HG02763 (cell line): ENCODE measurements at regions not wholly inside any gene's neighbourhood (a gene's known extent, or its start where the extent isn't known, plus 50 kb on each side); places are given as distances from the start of the nearest gene placed in this dataset.

ENCODE experiments used
- ATAC-seq: cut with Tn5 transposase; IDR thresholded peaks from one replicate; pipeline ENCODE4 v1.9.1; 2021; ENCODE audit warnings: mild to moderate bottlenecking, moderate library complexity; ENCODE audit not compliant: unreplicated experiment

DNA sequence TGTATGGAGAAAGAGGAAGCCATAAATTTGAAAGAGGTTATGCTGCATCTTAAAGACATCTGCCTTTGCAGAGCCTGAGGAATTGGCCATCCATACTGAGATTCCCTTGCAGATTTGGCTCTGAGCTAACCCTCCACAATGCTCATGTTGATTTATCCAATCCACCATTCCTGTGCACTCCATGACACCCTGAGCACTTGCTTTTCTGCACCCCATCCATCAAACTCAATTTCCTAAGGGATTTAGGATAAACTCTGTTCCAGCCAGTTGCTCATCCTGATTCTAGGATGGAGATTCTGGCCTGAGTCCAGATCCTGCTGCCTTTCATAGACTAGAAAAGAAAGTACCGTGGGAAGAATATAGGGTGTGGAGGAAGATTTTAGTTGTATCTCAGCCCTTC, 379.2 kb upstream of the LARGE1 start:
- no peak for ATAC-seq

GRCh38 chr22:34301569-34301968, 381.3 kb upstream of the LARGE1 start:
- no peak for ATAC-seq

DNA sequence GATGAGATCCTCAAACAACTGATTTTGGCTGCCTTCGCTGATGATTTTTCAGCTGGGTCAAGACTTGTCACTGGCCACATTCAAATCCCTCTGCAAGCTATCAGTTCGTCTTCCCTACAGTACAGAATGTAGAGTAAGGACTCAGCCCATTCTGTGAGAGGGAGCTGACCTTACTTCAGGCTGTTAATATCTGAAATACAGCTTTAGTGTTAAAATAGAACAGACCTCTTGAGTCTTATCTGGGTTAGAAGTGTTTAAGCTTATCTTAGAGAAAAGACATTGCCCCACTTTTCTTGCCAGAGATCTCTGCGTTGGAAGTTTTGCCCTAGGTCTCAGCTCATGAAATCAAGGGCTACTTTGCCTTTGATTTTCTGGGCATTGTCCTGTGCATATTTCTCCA, 383.4 kb upstream of the LARGE1 start:
- ATAC-seq: no peak

- no peak for ATAC-seq
Measured at GRCh38 chr22:34306361-34306760, 386.1 kb upstream of the LARGE1 start.

- no peak for ATAC-seq
Measured at GRCh38 chr22:34308101-34308500, 387.8 kb upstream of the LARGE1 start.

- no peak for ATAC-seq
Measured at GRCh38 chr22:34319346-34319745, 399.1 kb upstream of the LARGE1 start.

- no peak for ATAC-seq
Measured at GRCh38 chr22:34324763-34325162, 404.5 kb upstream of the LARGE1 start.

DNA sequence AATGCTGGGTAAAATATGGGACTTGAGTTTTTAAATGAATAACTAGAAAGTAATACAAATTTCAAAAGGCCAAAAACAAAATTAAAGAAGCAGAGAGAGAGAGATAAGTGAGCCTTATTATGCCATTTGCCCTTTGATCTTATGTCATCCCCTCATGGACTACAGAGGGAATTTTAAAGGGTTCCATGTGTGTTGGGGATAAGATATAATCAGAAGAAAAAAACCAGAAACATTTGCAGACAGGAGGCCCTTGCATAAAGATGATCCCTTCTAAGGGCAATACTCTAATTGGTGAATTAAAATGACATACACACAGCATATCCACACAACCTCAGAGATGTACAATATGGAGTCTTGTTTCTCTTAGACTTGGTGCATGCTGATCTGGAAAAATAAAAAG, 406.6 kb upstream of the LARGE1 start:
- ATAC-seq: no peak

DNA sequence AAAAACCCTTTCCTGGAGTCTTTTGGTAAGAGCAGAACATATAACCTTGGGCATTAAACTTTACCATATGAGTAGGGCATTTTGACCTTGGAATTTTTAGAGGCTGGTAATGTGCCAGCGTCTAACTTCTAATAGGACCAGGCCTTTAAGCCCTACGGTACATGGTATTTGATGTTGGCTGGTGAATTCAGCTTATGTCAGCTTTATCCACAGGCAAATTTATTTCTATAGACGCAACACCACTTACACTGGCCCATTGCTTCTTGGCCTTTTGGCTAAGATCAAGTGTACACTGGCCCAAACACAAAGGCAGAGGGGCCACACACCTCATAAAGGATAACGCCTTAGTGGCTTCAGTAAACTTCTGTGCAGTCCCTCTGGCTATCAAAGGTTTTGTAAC, 410.2 kb upstream of the LARGE1 start:
- no peak for ATAC-seq

DNA sequence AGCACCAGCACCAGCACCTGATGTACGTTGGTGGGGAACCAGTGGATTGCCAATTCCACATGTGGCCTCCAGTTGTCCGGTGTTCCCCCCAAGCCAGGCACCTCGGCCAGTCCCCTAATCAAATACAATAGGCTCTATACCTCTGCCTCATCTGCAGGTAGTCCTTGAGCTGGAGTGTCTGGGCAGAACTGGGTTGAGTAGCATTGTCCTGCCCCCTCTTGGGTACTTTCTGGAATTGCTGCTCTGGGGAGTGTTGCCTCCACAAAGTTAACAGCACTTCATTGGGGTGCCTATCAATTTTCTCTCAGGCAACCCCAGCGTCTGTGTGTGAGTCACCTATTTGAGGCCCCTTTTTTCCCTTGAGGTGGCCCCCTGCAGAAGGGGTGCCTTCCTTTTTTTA, 413.0 kb upstream of the LARGE1 start:
- no peak for ATAC-seq

DNA sequence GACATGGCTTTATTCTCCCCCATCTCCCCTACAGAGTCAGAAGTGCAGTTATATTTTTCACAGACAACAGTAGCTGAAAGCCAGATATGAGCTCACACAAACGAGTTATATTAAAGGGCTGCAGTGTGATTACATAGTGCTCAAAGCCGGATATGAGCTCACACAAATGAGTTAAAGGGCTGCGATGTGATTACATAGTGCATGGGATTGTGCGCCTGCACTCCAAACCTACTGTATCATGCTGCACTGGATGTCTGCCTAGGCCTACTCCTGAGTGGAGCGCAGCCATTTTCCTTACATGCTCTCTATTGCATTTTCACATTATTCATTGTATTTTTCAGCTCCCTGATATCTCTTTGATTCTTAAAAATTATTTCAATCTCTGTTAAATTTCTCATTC, 414.6 kb upstream of the LARGE1 start:
- ATAC-seq: no peak

- ATAC-seq: no peak
Measured at GRCh38 chr22:34344702-34345101, 424.4 kb upstream of the LARGE1 start.

- ATAC-seq: no peak
Measured at GRCh38 chr22:34354071-34354817, 434.0 kb upstream of the LARGE1 start.

DNA sequence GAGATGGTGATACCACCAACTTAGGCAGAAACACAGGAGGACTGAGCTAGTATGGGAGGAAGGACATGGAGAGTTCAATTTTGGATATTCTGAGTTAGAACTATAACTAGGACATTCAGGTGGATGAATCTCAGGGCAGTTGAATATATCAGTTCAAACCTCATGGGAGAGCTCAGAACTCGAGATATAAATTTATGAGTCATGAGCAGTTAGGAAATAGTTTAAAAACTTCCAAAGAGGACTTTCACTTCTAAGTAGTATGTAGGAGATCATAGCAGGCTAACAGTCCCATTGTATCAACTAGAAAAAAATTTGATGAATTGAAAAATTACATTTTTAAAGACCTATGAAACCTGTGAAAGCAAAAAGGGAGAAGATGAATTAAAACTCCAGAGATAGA, 436.2 kb upstream of the LARGE1 start:
- ATAC-seq: no peak

- no peak for ATAC-seq
Measured at GRCh38 chr22:34370711-34371110, 450.4 kb upstream of the LARGE1 start.

- ATAC-seq: no peak
Measured at GRCh38 chr22:34379825-34380224, 459.5 kb upstream of the LARGE1 start.

DNA sequence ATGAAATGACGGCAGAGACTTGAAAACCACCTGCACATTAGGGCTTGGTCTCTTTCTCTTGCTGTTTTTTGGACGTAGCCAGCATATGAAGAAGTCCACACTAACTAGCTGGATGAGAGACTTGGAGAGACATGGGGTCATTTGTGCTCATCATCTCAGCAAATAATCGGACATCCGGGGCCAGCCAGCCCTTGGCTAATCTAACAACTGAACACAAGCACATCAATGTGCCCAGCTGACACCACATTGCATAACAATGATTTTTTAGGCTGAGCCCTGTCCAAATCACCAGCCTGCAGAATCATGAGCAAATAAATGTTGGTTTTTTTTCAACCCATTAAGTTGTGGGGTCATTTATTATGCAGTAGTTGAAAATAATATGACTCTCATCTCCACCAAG, 460.3 kb upstream of the LARGE1 start:
- no peak for ATAC-seq

DNA sequence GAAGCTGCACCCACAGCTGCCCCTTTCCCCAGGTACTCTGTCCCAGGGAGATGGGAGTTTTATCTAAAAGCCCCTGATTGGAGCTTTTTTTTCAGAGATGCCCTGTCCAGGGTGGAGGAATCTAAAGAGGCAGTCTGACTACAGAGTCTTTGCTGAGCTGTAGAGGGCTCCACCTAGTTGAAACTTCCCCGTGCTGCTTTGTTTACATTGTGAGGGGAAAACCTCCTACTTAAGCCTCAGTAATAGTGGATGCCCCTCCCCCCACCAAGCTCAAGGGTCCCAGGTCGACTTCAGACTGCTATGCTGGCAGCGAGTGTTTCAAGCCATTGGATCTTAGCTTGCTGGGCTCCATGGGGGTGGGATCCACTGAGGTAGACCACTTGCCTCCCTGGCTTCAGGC, 470.1 kb upstream of the LARGE1 start:
- no peak for ATAC-seq

DNA sequence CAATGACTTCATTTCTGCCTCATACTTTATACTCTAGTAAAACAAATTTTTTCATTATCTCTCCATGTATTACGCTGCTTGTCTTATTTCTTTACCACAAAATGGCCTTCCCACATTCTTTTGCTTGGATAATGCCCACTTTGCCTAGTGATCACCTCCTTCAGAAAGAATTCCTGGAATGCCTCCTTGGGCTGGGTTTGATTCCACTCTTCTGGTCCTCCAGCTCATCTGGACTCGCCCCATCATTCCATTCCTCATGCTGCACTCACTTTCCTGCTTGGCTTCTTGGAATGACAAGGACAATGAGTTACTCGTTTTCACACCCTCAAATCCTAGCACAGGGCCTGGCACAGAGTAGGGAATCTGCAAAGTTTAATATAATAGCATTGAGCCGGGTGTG, 475.1 kb upstream of the LARGE1 start:
- no peak for ATAC-seq

DNA sequence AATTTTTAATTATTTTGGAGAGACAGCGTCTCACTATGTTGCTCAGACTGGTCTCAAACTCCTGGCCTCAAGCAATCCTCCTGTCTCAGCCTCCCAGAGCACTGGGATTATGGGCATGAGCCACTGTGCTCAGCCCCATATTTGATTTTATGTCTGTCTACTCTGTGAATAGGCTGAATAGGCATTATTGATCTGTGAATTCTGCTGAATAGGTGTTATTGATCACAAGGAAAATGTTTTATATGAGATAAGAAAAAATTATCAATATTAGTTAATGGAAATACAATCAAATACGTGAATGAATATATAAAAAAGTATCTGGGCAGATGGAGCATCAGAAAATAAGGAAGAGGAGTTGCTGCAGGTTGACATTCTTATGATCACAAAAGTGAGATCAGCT, 483.4 kb upstream of the LARGE1 start:
- ATAC-seq: no peak

DNA sequence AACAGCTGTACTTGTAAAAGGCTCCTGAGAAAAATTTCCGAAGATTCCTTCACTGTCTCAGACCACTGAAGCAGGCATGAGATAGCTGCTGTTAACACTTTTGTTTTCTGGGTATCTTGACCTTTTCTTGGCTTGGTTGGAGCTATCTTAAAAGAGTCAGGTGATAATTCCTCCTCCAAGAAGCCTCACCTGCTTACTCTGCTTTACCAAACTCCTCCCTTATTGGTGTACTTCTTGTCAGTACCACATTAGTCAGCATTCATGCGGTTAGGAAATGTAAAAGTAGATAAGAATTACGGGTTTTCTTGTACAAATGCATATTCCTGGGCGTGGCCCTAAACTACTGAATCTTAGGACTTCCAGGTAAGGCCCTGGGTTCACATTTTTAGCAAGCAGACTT, 489.8 kb upstream of the LARGE1 start:
- ATAC-seq: no peak

GRCh38 chr22:34414467-34415440, 494.5 kb upstream of the LARGE1 start:
- no peak for ATAC-seq
